KMS-11 (cell line): ENCODE measurements at regions not wholly inside any gene's neighbourhood (a gene's known extent, or its start where the extent isn't known, plus 50 kb on each side); places are given as distances from the start of the nearest gene placed in this dataset.

Experiments used
- H2AFZ ChIP-seq: fragments of 200-600 bp; sonication (generic); 2 replicates; pipeline ENCODE4 v1.6.1; 2016; ENCODE audit warnings: antibody characterized with exemption, mixed run types, low read depth
- H3K27ac ChIP-seq: fragments of 200-600 bp; sonication (generic); 2 replicates; pipeline ENCODE4 v1.6.1; 2016; ENCODE audit warnings: mild to moderate bottlenecking, mixed run types
- H3K27me3 ChIP-seq: fragments of 200-600 bp; sonication (generic); 2 replicates; pipeline ENCODE4 v1.6.1; 2017; ENCODE audit warnings: mild to moderate bottlenecking, low read depth, mixed run types, moderate library complexity; ENCODE audit not compliant: insufficient read depth
- H3K36me3 ChIP-seq: fragments of 200-600 bp; sonication (generic); 2 replicates; pipeline ENCODE4 v1.6.1; 2017; ENCODE audit warnings: mild to moderate bottlenecking, mixed run types; ENCODE audit not compliant: insufficient read depth
- H3K4me1 ChIP-seq: fragments of 200-600 bp; sonication (generic); 2 replicates; pipeline ENCODE4 v1.6.1; 2016; ENCODE audit warnings: mild to moderate bottlenecking, low read depth, mixed run types; ENCODE audit not compliant: poor library complexity, severe bottlenecking
- H3K4me2 ChIP-seq: fragments of 200-600 bp; sonication (generic); 2 replicates; pipeline ENCODE4 v1.7.0; 2016; ENCODE audit warnings: mild to moderate bottlenecking, mixed run types
- H3K4me3 ChIP-seq: fragments of 200-600 bp; sonication (generic); IDR thresholded peaks from 2 replicates; pipeline ENCODE4 v1.6.1; 2017; ENCODE audit warnings: low read depth, low read length, mixed read lengths; ENCODE audit not compliant: insufficient read depth
- H3K79me2 ChIP-seq: fragments of 200-600 bp; sonication (generic); 2 replicates; pipeline ENCODE4 v1.6.1; 2016; ENCODE audit warnings: low read depth, mixed run types; ENCODE audit not compliant: insufficient read depth
- H3K9ac ChIP-seq: fragments of 200-600 bp; sonication (generic); 2 replicates; pipeline ENCODE4 v1.6.1; 2016; ENCODE audit warnings: mild to moderate bottlenecking, mixed run types
- H4K20me1 ChIP-seq: fragments of 200-600 bp; sonication (generic); 2 replicates; pipeline ENCODE4 v1.6.1; 2016; ENCODE audit warnings: mild to moderate bottlenecking, mixed run types; ENCODE audit not compliant: insufficient read depth
- CTCF ChIP-seq: fragments of 200-600 bp; sonication (generic); conservative IDR thresholded peaks from 2 replicates; pipeline ENCODE4 v1.6.1; 2017; ENCODE audit warnings: low read depth, mild to moderate bottlenecking, antibody characterized with exemption, low read length, moderate library complexity, mixed read lengths

- Histone ChIP-seq H3K4me1 (no peaks in the 10 kb centered on the region), H3K4me2 (no peak overlapping the region), H3K79me2 (no peaks in the 10 kb centered on the region), H3K36me3 (no peaks in the 10 kb centered on the region; the same call in 1 of the 2 replicates), H2AFZ (no peak overlapping the region), H3K27ac (no peak overlapping the region), H3K27me3 (no peaks in the 10 kb centered on the region), H3K4me3 (no peak overlapping the region), H4K20me1 (no peaks in the 10 kb centered on the region), H3K9ac (no peak overlapping the region)
- TF ChIP-seq CTCF: no peak
These were observed 184.2 kb downstream of the FAT4 start for GRCh38 chr4:125498981-125499380.

- Histone ChIP-seq H4K20me1 (no peaks in the 10 kb centered on the region), H3K27me3 (no peaks in the 10 kb centered on the region), H2AFZ (no peak overlapping the region), H3K4me2 (no peak overlapping the region), H3K36me3 (no peaks in the 10 kb centered on the region; the same call in 1 of the 2 replicates), H3K79me2 (no peaks in the 10 kb centered on the region), H3K4me1 (no peaks in the 10 kb centered on the region), H3K9ac (no peak overlapping the region), H3K4me3 (no peak overlapping the region), H3K27ac (no peak overlapping the region)
- no peak for TF ChIP-seq CTCF
These were observed 186.3 kb downstream of the FAT4 start for GRCh38 chr4:125501090-125501489.

- Histone ChIP-seq H3K36me3 (no peaks in the 10 kb centered on the region; the same call in 1 of the 2 replicates), H3K4me1 (no peaks in the 10 kb centered on the region), H3K79me2 (no peaks in the 10 kb centered on the region), H3K27me3 (no peaks in the 10 kb centered on the region), H3K27ac (no peak overlapping the region), H3K4me2 (no peak overlapping the region), H3K4me3 (no peak overlapping the region), H2AFZ (no peak overlapping the region), H3K9ac (no peak overlapping the region), H4K20me1 (no peaks in the 10 kb centered on the region)
- no peak for TF ChIP-seq CTCF
These were observed 186.8 kb downstream of the FAT4 start for GRCh38 chr4:125501568-125501967.

- TF ChIP-seq CTCF: no peak
- Histone ChIP-seq H3K4me3 (no peak overlapping the region), H2AFZ (no peak overlapping the region), H3K27me3 (no peaks in the 10 kb centered on the region), H3K4me2 (no peak overlapping the region), H3K36me3 (no peaks in the 10 kb centered on the region), H3K27ac (no peak overlapping the region), H3K79me2 (no peaks in the 10 kb centered on the region), H4K20me1 (no peaks in the 10 kb centered on the region), H3K9ac (no peak overlapping the region), H3K4me1 (no peaks in the 10 kb centered on the region)
These were observed 190.9 kb downstream of the FAT4 start for GRCh38 chr4:125505621-125506020.
